ENCODE measurements at regions not wholly inside any gene's neighbourhood (a gene's known extent, or its start where the extent isn't known, plus 50 kb on each side); places are given as distances from the start of the nearest gene placed in this dataset.
"Not testable (repeated sequence)": the region's sequence is repeated elsewhere in the genome, so short reads cannot be mapped to it uniquely, and the experiment has no call there.

- H3K27ac Mint-ChIP-seq; H3K4me3 Mint-ChIP-seq; CTCF ChIA-PET; H3K36me3 Mint-ChIP-seq (ENCODE audit: low read depth); intact Hi-C loops (cut with micrococcal nuclease); H3K9me3 Mint-ChIP-seq; DNase-seq; H3K4me1 Mint-ChIP-seq (ENCODE audit: low read depth): not testable (repeated sequence)
- H3K27me3 Mint-ChIP-seq (ENCODE audit: low read depth), result peaks cover 22% of the 10 kb centered on the region
Measured at GRCh38 chr15:96491066-96491699, 160.7 kb downstream of the NR2F2 start.

- H3K36me3 Mint-ChIP-seq (ENCODE audit: low read depth); H3K27ac Mint-ChIP-seq; CTCF ChIA-PET; H3K4me1 Mint-ChIP-seq (ENCODE audit: low read depth); DNase-seq; H3K9me3 Mint-ChIP-seq; intact Hi-C loops (cut with micrococcal nuclease); H3K4me3 Mint-ChIP-seq: not testable (repeated sequence)
- peaks cover 29% of the 10 kb centered on the region for H3K27me3 Mint-ChIP-seq (ENCODE audit: low read depth)
Measured at GRCh38 chr15:96491700-96492644, 161.5 kb downstream of the NR2F2 start.

- H3K27ac Mint-ChIP-seq, result no peak overlapping the region
- CTCF ChIA-PET, result no interaction called here
- peaks cover 32% of the 10 kb centered on the region for H3K27me3 Mint-ChIP-seq (ENCODE audit: low read depth)
- H3K36me3 Mint-ChIP-seq (ENCODE audit: low read depth), result no peaks in the 10 kb centered on the region
- intact Hi-C loops (cut with micrococcal nuclease), result no loop called here
- no peak overlapping the region for H3K4me3 Mint-ChIP-seq
- DNase-seq, result no peak
- peaks cover 3% of the 10 kb centered on the region for H3K9me3 Mint-ChIP-seq
- H3K4me1 Mint-ChIP-seq (ENCODE audit: low read depth), result no peaks in the 10 kb centered on the region
Measured at GRCh38 chr15:96494505-96494904, 164.0 kb downstream of the NR2F2 start.

- no peak for DNase-seq
- H3K36me3 Mint-ChIP-seq (ENCODE audit: low read depth), result no peaks in the 10 kb centered on the region
- H3K27ac Mint-ChIP-seq, result no peak overlapping the region
- H3K27me3 Mint-ChIP-seq (ENCODE audit: low read depth), result peaks cover 32% of the 10 kb centered on the region
- peaks cover 3% of the 10 kb centered on the region for H3K9me3 Mint-ChIP-seq
- intact Hi-C loops (cut with micrococcal nuclease), result no loop called here
- no peaks in the 10 kb centered on the region for H3K4me1 Mint-ChIP-seq (ENCODE audit: low read depth)
- CTCF ChIA-PET, result no interaction called here
- no peak overlapping the region for H3K4me3 Mint-ChIP-seq
Measured at GRCh38 chr15:96495386-96495785, 164.9 kb downstream of the NR2F2 start.

- H3K27me3 Mint-ChIP-seq (ENCODE audit: low read depth), result peaks cover 24% of the 10 kb centered on the region
- intact Hi-C loops (cut with micrococcal nuclease), result no loop called here
- no peak overlapping the region for H3K27ac Mint-ChIP-seq
- CTCF ChIA-PET, result no interaction called here
- no peak for DNase-seq
- H3K4me1 Mint-ChIP-seq (ENCODE audit: low read depth), result no peaks in the 10 kb centered on the region
- peaks cover 3% of the 10 kb centered on the region for H3K9me3 Mint-ChIP-seq
- H3K4me3 Mint-ChIP-seq, result no peak overlapping the region
- H3K36me3 Mint-ChIP-seq (ENCODE audit: low read depth), result no peaks in the 10 kb centered on the region
Measured at GRCh38 chr15:96497951-96498350, 167.5 kb downstream of the NR2F2 start.

GRCh38 chr15:96500508-96500907, 170.0 kb downstream of the NR2F2 start:
- peaks cover 12% of the 10 kb centered on the region for H3K27me3 Mint-ChIP-seq (ENCODE audit: low read depth)
- CTCF ChIA-PET, result no interaction called here
- H3K9me3 Mint-ChIP-seq, result peaks cover 3% of the 10 kb centered on the region
- H3K27ac Mint-ChIP-seq, result no peak overlapping the region
- intact Hi-C loops (cut with micrococcal nuclease), result no loop called here
- no peak overlapping the region for H3K4me3 Mint-ChIP-seq
- no peaks in the 10 kb centered on the region for H3K36me3 Mint-ChIP-seq (ENCODE audit: low read depth)
- DNase-seq, result no peak
- H3K4me1 Mint-ChIP-seq (ENCODE audit: low read depth), result no peaks in the 10 kb centered on the region

GRCh38 chr15:96501362-96501761, 170.9 kb downstream of the NR2F2 start:
- H3K9me3 Mint-ChIP-seq, result peaks cover 3% of the 10 kb centered on the region
- H3K27ac Mint-ChIP-seq, result no peak overlapping the region
- no peak for DNase-seq
- CTCF ChIA-PET, result no interaction called here
- no peaks in the 10 kb centered on the region for H3K4me1 Mint-ChIP-seq (ENCODE audit: low read depth)
- no peaks in the 10 kb centered on the region for H3K36me3 Mint-ChIP-seq (ENCODE audit: low read depth)
- peaks cover 11% of the 10 kb centered on the region for H3K27me3 Mint-ChIP-seq (ENCODE audit: low read depth)
- H3K4me3 Mint-ChIP-seq, result no peak overlapping the region
- intact Hi-C loops (cut with micrococcal nuclease), result no loop called here

GRCh38 chr15:96502196-96502595, 171.7 kb downstream of the NR2F2 start:
- Mint-ChIP-seq H3K4me1 (ENCODE audit: low read depth) (no peaks in the 10 kb centered on the region), H3K27ac (no peak overlapping the region), H3K36me3 (ENCODE audit: low read depth) (no peaks in the 10 kb centered on the region), H3K27me3 (ENCODE audit: low read depth) (peaks cover 3% of the 10 kb centered on the region), H3K9me3 (peaks cover 3% of the 10 kb centered on the region), H3K4me3 (no peak overlapping the region)
- CTCF ChIA-PET, result no interaction called here
- no peak for DNase-seq
- intact Hi-C loops (cut with micrococcal nuclease), result no loop called here

- no peak overlapping the region for H3K27ac Mint-ChIP-seq
Measured at GRCh38 chr15:96503276-96503675, 172.8 kb downstream of the NR2F2 start.

GRCh38 chr15:96504371-96504770, 173.9 kb downstream of the NR2F2 start:
- H3K4me1 Mint-ChIP-seq (ENCODE audit: low read depth), result no peaks in the 10 kb centered on the region
- CTCF ChIA-PET, result no interaction called here
- intact Hi-C loops (cut with micrococcal nuclease), result no loop called here
- peaks cover 4% of the 10 kb centered on the region for H3K27me3 Mint-ChIP-seq (ENCODE audit: low read depth)
- H3K4me3 Mint-ChIP-seq, result no peak overlapping the region
- no peak for DNase-seq
- no peaks in the 10 kb centered on the region for H3K36me3 Mint-ChIP-seq (ENCODE audit: low read depth)
- no peak overlapping the region for H3K27ac Mint-ChIP-seq
- H3K9me3 Mint-ChIP-seq, result no peaks in the 10 kb centered on the region

More at GRCh38 chr15:96503276-96503675, 172.8 kb downstream of the NR2F2 start:
- H3K27me3 Mint-ChIP-seq (ENCODE audit: low read depth), result peaks cover 3% of the 10 kb centered on the region
- no peak overlapping the region for H3K4me3 Mint-ChIP-seq
- CTCF ChIA-PET, result no interaction called here
- intact Hi-C loops (cut with micrococcal nuclease), result no loop called here
- H3K4me1 Mint-ChIP-seq (ENCODE audit: low read depth), result no peaks in the 10 kb centered on the region
- no peaks in the 10 kb centered on the region for H3K36me3 Mint-ChIP-seq (ENCODE audit: low read depth)
- no peak for DNase-seq
- H3K9me3 Mint-ChIP-seq, result no peaks in the 10 kb centered on the region

- no peak overlapping the region for H3K27ac Mint-ChIP-seq
- no peaks in the 10 kb centered on the region for H3K36me3 Mint-ChIP-seq (ENCODE audit: low read depth)
- H3K4me3 Mint-ChIP-seq, result no peak overlapping the region
- CTCF ChIA-PET, result no interaction called here
- DNase-seq, result no peak
- H3K9me3 Mint-ChIP-seq, result no peaks in the 10 kb centered on the region
- H3K4me1 Mint-ChIP-seq (ENCODE audit: low read depth), result no peaks in the 10 kb centered on the region
- intact Hi-C loops (cut with micrococcal nuclease), result no loop called here
- peaks cover 5% of the 10 kb centered on the region for H3K27me3 Mint-ChIP-seq (ENCODE audit: low read depth)
Measured at GRCh38 chr15:96505014-96505413, 174.5 kb downstream of the NR2F2 start.

- no peak for DNase-seq
- Mint-ChIP-seq H3K27ac (no peak overlapping the region), H3K36me3 (ENCODE audit: low read depth) (peaks cover 3% of the 10 kb centered on the region), H3K4me1 (ENCODE audit: low read depth) (no peaks in the 10 kb centered on the region), H3K9me3 (peaks cover 6% of the 10 kb centered on the region), H3K4me3 (no peak overlapping the region), H3K27me3 (ENCODE audit: low read depth) (peaks cover 7% of the 10 kb centered on the region)
- CTCF ChIA-PET, result no interaction called here
- intact Hi-C loops (cut with micrococcal nuclease), result no loop called here
Measured at GRCh38 chr15:96514607-96515285, 184.2 kb downstream of the NR2F2 start.

Data from activated naive CD4-positive, alpha-beta T cell treated with anti-CD3 and anti-CD28 coated beads for 36 hours (primary cell).